Activated naive CD4-positive, alpha-beta T cell treated with Interleukin-2 at 50 U/mL for 16 hours (primary cell): ENCODE measurements at regions not wholly inside any gene's neighbourhood (a gene's known extent, or its start where the extent isn't known, plus 50 kb on each side); places are given as distances from the start of the nearest gene placed in this dataset.

Experiments
- DNase-seq: peaks from one replicate; pipeline ENCODE4 v3.0.0-alpha.2; 2020

GRCh38 chr12:91563011-91563765 lies 380.6 kb upstream of the DCN start:
- no peak for DNase-seq

GRCh38 chr12:91562476-91562875 lies 379.9 kb upstream of the DCN start:
- DNase-seq, result no peak

GRCh38 chr12:91561958-91562325 lies 379.3 kb upstream of the DCN start:
- no peak for DNase-seq

GRCh38 chr12:91561301-91561957 lies 378.8 kb upstream of the DCN start:
- no peak for DNase-seq

- no peak for DNase-seq
Observed at GRCh38 chr12:91556909-91557308, 374.3 kb upstream of the DCN start.

GRCh38 chr12:91555436-91556415 lies 373.1 kb upstream of the DCN start:
- no peak for DNase-seq

- no peak for DNase-seq
Observed at GRCh38 chr12:91551927-91552326, 369.3 kb upstream of the DCN start.

GRCh38 chr12:91551242-91551641 lies 368.6 kb upstream of the DCN start:
- no peak for DNase-seq

- no peak for DNase-seq
Observed at GRCh38 chr12:91542666-91543065, 360.0 kb upstream of the DCN start.

GRCh38 chr12:91542067-91542466 lies 359.4 kb upstream of the DCN start:
- DNase-seq, result no peak

GRCh38 chr12:91538418-91538817 lies 355.8 kb upstream of the DCN start:
- no peak for DNase-seq

- no peak for DNase-seq
Observed at GRCh38 chr12:91533366-91533765, 350.7 kb upstream of the DCN start.

GRCh38 chr12:91529829-91530228 lies 347.2 kb upstream of the DCN start:
- DNase-seq, result no peak

GRCh38 chr12:91523831-91524230 lies 341.2 kb upstream of the DCN start:
- no peak for DNase-seq

- DNase-seq, result no peak
Observed at GRCh38 chr12:91516695-91517047, 334.1 kb upstream of the DCN start.

- DNase-seq, result no peak
Observed at GRCh38 chr12:91515944-91516694, 333.5 kb upstream of the DCN start.

- DNase-seq, result no peak
Observed at GRCh38 chr12:91513313-91513712, 330.7 kb upstream of the DCN start.

GRCh38 chr12:91511795-91512420 lies 329.3 kb upstream of the DCN start:
- DNase-seq, result no peak

- DNase-seq, result no peak
Observed at GRCh38 chr12:91507754-91508153, 325.1 kb upstream of the DCN start.

GRCh38 chr12:91506452-91506851 lies 323.8 kb upstream of the DCN start:
- DNase-seq, result no peak

GRCh38 chr12:91505006-91505405 lies 322.4 kb upstream of the DCN start:
- no peak for DNase-seq

- no peak for DNase-seq
Observed at GRCh38 chr12:91502208-91502607, 319.6 kb upstream of the DCN start.
